TTC549 (cell line): ENCODE measurements at regions not wholly inside any gene's neighbourhood (a gene's known extent, or its start where the extent isn't known, plus 50 kb on each side); places are given as distances from the start of the nearest gene placed in this dataset.

ENCODE experiments used
- FAIRE-seq: peaks from 2 replicates; lab custom pipeline; 2012; peaks lifted over from hg19 to GRCh38; lab: Jason Lieb, UNC

DNA sequence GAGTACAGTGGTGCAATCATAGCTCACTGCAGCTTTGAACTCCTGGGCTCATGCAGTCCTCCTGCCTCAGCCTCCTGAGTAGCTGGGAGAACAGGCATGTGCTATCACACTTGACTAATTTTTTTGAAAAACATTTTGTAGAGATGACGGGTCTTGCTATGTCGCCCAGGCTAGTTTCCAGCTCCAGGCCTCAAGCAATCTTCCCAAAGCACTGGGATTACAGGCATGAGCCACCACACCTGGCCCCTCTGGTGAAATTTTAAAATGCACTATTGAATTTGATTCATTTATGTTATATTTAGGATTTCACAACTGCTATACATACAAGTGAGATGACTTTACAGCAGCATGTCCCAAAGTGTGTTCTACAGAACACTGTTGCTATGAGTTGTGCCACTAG lies 50.8 kb upstream of the TPM1 start:
- FAIRE-seq, result no peak

GRCh38 chr15:62992302-62992701 lies 50.2 kb upstream of the TPM1 start:
- FAIRE-seq, result no peak
